Liver (tissue), 3 donors: ENCODE measurements at regions not wholly inside any gene's neighbourhood (a gene's known extent, or its start where the extent isn't known, plus 50 kb on each side); places are given as distances from the start of the nearest gene placed in this dataset.

Source experiments
- GABPA ChIP-seq, 2 donors: IDR thresholded peaks in 1 of 2; conservative IDR thresholded peaks in 1 of 2; 2 replicates each; pipeline ENCODE4 v1.6.1; 2016; ENCODE audit warnings: antibody characterized with exemption in 2 of 2, mild to moderate bottlenecking in 1 of 2, moderate library complexity in 1 of 2
- JUND ChIP-seq, 2 donors: IDR thresholded peaks; 2 replicates each; pipeline ENCODE4 v1.6.1; 2016; ENCODE audit warnings: antibody characterized with exemption in 2 of 2
- NR2F2 ChIP-seq: IDR thresholded peaks from 2 replicates; pipeline ENCODE4 v1.6.1; 2016; ENCODE audit warnings: antibody characterized with exemption
- RAD21 ChIP-seq, 2 donors: IDR thresholded peaks; 2 replicates each; pipeline ENCODE4 v1.6.1; 2016; ENCODE audit warnings: antibody characterized with exemption in 2 of 2, mild to moderate bottlenecking in 2 of 2
- RXRA ChIP-seq, 2 donors: IDR thresholded peaks; 2 replicates each; pipeline ENCODE4 v1.6.1; 2017 to 2018; ENCODE audit warnings: antibody characterized with exemption in 2 of 2, mild to moderate bottlenecking in 1 of 2
- TAF1 ChIP-seq: conservative IDR thresholded peaks from 2 replicates; pipeline ENCODE4 v1.6.1; 2016; ENCODE audit warnings: antibody characterized with exemption, mild to moderate bottlenecking
- YY1 ChIP-seq: IDR thresholded peaks from 2 replicates; pipeline ENCODE4 v1.6.1; 2016; ENCODE audit warnings: antibody characterized with exemption, mild to moderate bottlenecking
- TF ChIP-seq, protein P1 (sequence below): fragments of 150-350 bp; IDR thresholded peaks from 2 replicates; pipeline ENCODE4 v1.5.1; 2017; ENCODE audit warnings: improper control_type of control experiment, low read depth, low read length; ENCODE audit not compliant: missing input control
- TF ChIP-seq, protein P2 (sequence below): IDR thresholded peaks from 2 replicates; pipeline ENCODE4 v1.6.1; 2016; ENCODE audit warnings: antibody characterized with exemption
- donor health status: healthy.
- donor health status: healthy.

- no peak for TF ChIP-seq RAD21 (IDR thresholded peaks at IDR 0.05)
- TF ChIP-seq, protein P1, sequence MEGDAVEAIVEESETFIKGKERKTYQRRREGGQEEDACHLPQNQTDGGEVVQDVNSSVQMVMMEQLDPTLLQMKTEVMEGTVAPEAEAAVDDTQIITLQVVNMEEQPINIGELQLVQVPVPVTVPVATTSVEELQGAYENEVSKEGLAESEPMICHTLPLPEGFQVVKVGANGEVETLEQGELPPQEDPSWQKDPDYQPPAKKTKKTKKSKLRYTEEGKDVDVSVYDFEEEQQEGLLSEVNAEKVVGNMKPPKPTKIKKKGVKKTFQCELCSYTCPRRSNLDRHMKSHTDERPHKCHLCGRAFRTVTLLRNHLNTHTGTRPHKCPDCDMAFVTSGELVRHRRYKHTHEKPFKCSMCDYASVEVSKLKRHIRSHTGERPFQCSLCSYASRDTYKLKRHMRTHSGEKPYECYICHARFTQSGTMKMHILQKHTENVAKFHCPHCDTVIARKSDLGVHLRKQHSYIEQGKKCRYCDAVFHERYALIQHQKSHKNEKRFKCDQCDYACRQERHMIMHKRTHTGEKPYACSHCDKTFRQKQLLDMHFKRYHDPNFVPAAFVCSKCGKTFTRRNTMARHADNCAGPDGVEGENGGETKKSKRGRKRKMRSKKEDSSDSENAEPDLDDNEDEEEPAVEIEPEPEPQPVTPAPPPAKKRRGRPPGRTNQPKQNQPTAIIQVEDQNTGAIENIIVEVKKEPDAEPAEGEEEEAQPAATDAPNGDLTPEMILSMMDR: no peak
- TF ChIP-seq, protein P2, sequence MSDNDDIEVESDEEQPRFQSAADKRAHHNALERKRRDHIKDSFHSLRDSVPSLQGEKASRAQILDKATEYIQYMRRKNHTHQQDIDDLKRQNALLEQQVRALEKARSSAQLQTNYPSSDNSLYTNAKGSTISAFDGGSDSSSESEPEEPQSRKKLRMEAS: no peak
- no peak for TF ChIP-seq RXRA (IDR thresholded peaks at IDR 0.05)
- no peak for TF ChIP-seq YY1
- TF ChIP-seq TAF1: no peak
- no peak for TF ChIP-seq JUND (IDR thresholded peaks at IDR 0.05)
- TF ChIP-seq NR2F2: no peak
- no peak for TF ChIP-seq GABPA (IDR thresholded peaks at IDR 0.05 in 1 of 2, conservative IDR thresholded peaks at IDR 0.05 in 1 of 2)
Measured at GRCh38 chr11:101269390-101269789, 139.8 kb upstream of the PGR start.
